Breast epithelium (tissue), 3 donors: ENCODE measurements at regions not wholly inside any gene's neighbourhood (a gene's known extent, or its start where the extent isn't known, plus 50 kb on each side); places are given as distances from the start of the nearest gene placed in this dataset.

Experiments
- POLR2A ChIP-seq: fragments of 450-650 bp; IDR thresholded peaks from one replicate; pipeline ENCODE4 v1.6.1; 2016; ENCODE audit warnings: antibody characterized with exemption, mild to moderate bottlenecking, moderate library complexity
- TF ChIP-seq, protein P1 (sequence below), 3 donors: fragments of 450-650 bp; IDR thresholded peaks; one replicate each; pipeline ENCODE4 v1.5.1; 2016 to 2017; ENCODE audit warnings: antibody characterized with exemption in 3 of 3, mild to moderate bottlenecking in 3 of 3, moderate library complexity in 3 of 3

- TF ChIP-seq, protein P1, sequence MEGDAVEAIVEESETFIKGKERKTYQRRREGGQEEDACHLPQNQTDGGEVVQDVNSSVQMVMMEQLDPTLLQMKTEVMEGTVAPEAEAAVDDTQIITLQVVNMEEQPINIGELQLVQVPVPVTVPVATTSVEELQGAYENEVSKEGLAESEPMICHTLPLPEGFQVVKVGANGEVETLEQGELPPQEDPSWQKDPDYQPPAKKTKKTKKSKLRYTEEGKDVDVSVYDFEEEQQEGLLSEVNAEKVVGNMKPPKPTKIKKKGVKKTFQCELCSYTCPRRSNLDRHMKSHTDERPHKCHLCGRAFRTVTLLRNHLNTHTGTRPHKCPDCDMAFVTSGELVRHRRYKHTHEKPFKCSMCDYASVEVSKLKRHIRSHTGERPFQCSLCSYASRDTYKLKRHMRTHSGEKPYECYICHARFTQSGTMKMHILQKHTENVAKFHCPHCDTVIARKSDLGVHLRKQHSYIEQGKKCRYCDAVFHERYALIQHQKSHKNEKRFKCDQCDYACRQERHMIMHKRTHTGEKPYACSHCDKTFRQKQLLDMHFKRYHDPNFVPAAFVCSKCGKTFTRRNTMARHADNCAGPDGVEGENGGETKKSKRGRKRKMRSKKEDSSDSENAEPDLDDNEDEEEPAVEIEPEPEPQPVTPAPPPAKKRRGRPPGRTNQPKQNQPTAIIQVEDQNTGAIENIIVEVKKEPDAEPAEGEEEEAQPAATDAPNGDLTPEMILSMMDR (IDR thresholded peaks at IDR 0.05): no peak
- no peak for TF ChIP-seq POLR2A
These were observed 891.1 kb upstream of the GHITM start for GRCh38 chr10:83248106-83248631.
